GM23338 (cell line): ENCODE measurements at regions not wholly inside any gene's neighbourhood (a gene's known extent, or its start where the extent isn't known, plus 50 kb on each side); places are given as distances from the start of the nearest gene placed in this dataset.

Experiments
- ATAC-seq: fragments of 200-7000 bp; cut with Tn5 transposase; 3 replicates; pipeline ENCODE4 v1.9.1; 2020
- DNase-seq: peaks from one replicate; pipeline ENCODE4 v3.0.0-alpha.2; 2015; ENCODE audit warnings: low spot score
- H2AFZ ChIP-seq: fragments of 200-600 bp; sonication (generic); 2 replicates; pipeline ENCODE4 v1.8.0; 2016; ENCODE audit warnings: antibody characterized with exemption, mild to moderate bottlenecking, moderate library complexity
- H3F3A ChIP-seq: fragments of 200-600 bp; sonication (generic); replicated peaks from 2 replicates; pipeline ENCODE4 v1.8.0; 2017; ENCODE audit warnings: antibody characterized with exemption, mixed run types, low read depth
- H3K27ac ChIP-seq: fragments of 200-600 bp; sonication (generic); 2 replicates; pipeline ENCODE4 v1.6.1; 2016; ENCODE audit warnings: low read depth
- H3K27me3 ChIP-seq: fragments of 200-600 bp; sonication (generic); 2 replicates; pipeline ENCODE4 v1.8.0; 2016; ENCODE audit warnings: mild to moderate bottlenecking, mixed run types, moderate library complexity; ENCODE audit not compliant: insufficient read depth
- H3K36me3 ChIP-seq: fragments of 200-600 bp; sonication (generic); 2 replicates; pipeline ENCODE4 v1.8.0; 2016; ENCODE audit warnings: mild to moderate bottlenecking; ENCODE audit not compliant: insufficient read depth
- H3K4me1 ChIP-seq: fragments of 200-600 bp; sonication (generic); 2 replicates; pipeline ENCODE4 v1.8.0; 2016; ENCODE audit warnings: mild to moderate bottlenecking, moderate library complexity; ENCODE audit not compliant: insufficient read depth
- H3K4me2 ChIP-seq: fragments of 200-600 bp; sonication (generic); 2 replicates; pipeline ENCODE4 v1.7.1; 2017; ENCODE audit warnings: mixed run types
- H3K4me3 ChIP-seq: fragments of 200-600 bp; sonication (generic); 2 replicates; pipeline ENCODE4 v1.6.1; 2016; ENCODE audit warnings: mixed run types
- H3K79me2 ChIP-seq: fragments of 200-600 bp; sonication (generic); replicated peaks from 2 replicates; pipeline ENCODE4 v1.8.0; 2017; ENCODE audit warnings: mild to moderate bottlenecking; ENCODE audit not compliant: insufficient read depth
- H3K9me2 ChIP-seq: fragments of 200-600 bp; sonication (generic); 2 replicates; pipeline ENCODE4 v1.8.0; 2017; ENCODE audit not compliant: insufficient read depth
- H4K20me1 ChIP-seq: fragments of 200-600 bp; sonication (generic); replicated peaks from 2 replicates; pipeline ENCODE4 v1.8.0; 2017; ENCODE audit warnings: mild to moderate bottlenecking; ENCODE audit not compliant: insufficient read depth
- H3K27ac Mint-ChIP-seq: 2 replicates; pipeline ENCODE4 v1.8.0; 2020; ENCODE audit warnings: inconsistent platforms, mild to moderate bottlenecking, moderate library complexity, mixed read lengths
- H3K27me3 Mint-ChIP-seq: 3 replicates; pipeline ENCODE4 v1.8.0; 2022; ENCODE audit warnings: low read depth, mild to moderate bottlenecking, moderate library complexity, mixed read lengths, inconsistent platforms; ENCODE audit not compliant: insufficient read depth, poor library complexity
- H3K36me3 Mint-ChIP-seq: 3 replicates; pipeline ENCODE4 v1.8.0; 2021; ENCODE audit warnings: low read depth, mild to moderate bottlenecking, inconsistent platforms, moderate library complexity, mixed read lengths
- H3K4me1 Mint-ChIP-seq: 3 replicates; pipeline ENCODE4 v1.8.0; 2020; ENCODE audit warnings: mild to moderate bottlenecking, inconsistent platforms, mixed read lengths
- H3K4me3 Mint-ChIP-seq: 3 replicates; pipeline ENCODE4 v1.8.0; 2021; ENCODE audit warnings: moderate library complexity, mild to moderate bottlenecking, inconsistent platforms, mixed read lengths
- H3K9me3 Mint-ChIP-seq: 3 replicates; pipeline ENCODE4 v1.8.0; 2020; ENCODE audit warnings: moderate library complexity, mild to moderate bottlenecking, inconsistent platforms, mixed read lengths
- CREB1 ChIP-seq: fragments of 250-450 bp; sonication (Bioruptor Pico); IDR thresholded peaks from 2 replicates; pipeline ENCODE4 v1.5.0; 2020; ENCODE audit warnings: low read depth, mild to moderate bottlenecking, moderate library complexity
- CTCF ChIP-seq, 2 experiments: fragments of 200-600 bp in 1 of 2; sonication (generic) in 1 of 2; conservative IDR thresholded peaks; 2 replicates each; pipeline versions ENCODE4 v1.5.1 to v1.6.1; 2016 to 2017; ENCODE audit warnings: antibody characterized with exemption in 2 of 2, low read depth in 2 of 2, mild to moderate bottlenecking in 2 of 2, moderate library complexity in 1 of 2
- EZH2 ChIP-seq: fragments of 200-600 bp; sonication (generic); IDR thresholded peaks from one replicate; pipeline ENCODE4 v1.8.0; 2017; ENCODE audit warnings: antibody characterized with exemption, mild to moderate bottlenecking, low read depth; ENCODE audit not compliant: unreplicated experiment
- NANOG ChIP-seq: IDR thresholded peaks from 2 replicates; pipeline ENCODE4 v1.6.1; 2016; ENCODE audit warnings: antibody characterized with exemption, borderline replicate concordance
- ZNF331 ChIP-seq: fragments of 250-450 bp; sonication (Bioruptor Pico); IDR thresholded peaks from 2 replicates; pipeline ENCODE4 v1.5.0; 2020; ENCODE audit warnings: low read depth, mild to moderate bottlenecking, moderate library complexity
- TF ChIP-seq, protein P1 (sequence below): fragments of 250-450 bp; sonication (Bioruptor Pico); IDR thresholded peaks from 2 replicates; pipeline ENCODE4 v1.5.0; 2020; ENCODE audit warnings: mild to moderate bottlenecking, moderate library complexity
- TF ChIP-seq, protein P2 (sequence below): IDR thresholded peaks from 2 replicates; pipeline ENCODE4 v1.6.1; 2016; ENCODE audit warnings: antibody characterized with exemption

GRCh38 chr9:94159069-94159939 is 75.0 kb downstream of the PTPDC1 start:
- Histone ChIP-seq H3K79me2 (no peaks in the 10 kb centered on the region), H3K4me1 (no peaks in the 10 kb centered on the region), H3K27me3 (no peaks in the 10 kb centered on the region), H3K4me3 (no peak overlapping the region), H4K20me1 (no peaks in the 10 kb centered on the region), H3K9me2 (no peaks in the 10 kb centered on the region), H3F3A (no peaks in the 10 kb centered on the region), H3K27ac (no peak overlapping the region), H3K36me3 (no peaks in the 10 kb centered on the region; the same call in 1 of the 2 replicates), H3K4me2 (no peak overlapping the region), H2AFZ (no peak overlapping the region)
- Mint-ChIP-seq H3K4me3 (no peak overlapping the region), H3K4me1 (0 out of 3 replicates have a peak, but pooled peaks cover 2% of the 10 kb centered on the region), H3K27me3 (no peaks in the 10 kb centered on the region), H3K9me3 (peaks cover 4% of the 10 kb centered on the region; the same call in 2 of the 3 replicates), H3K27ac (no peak overlapping the region), H3K36me3 (peaks cover 2% of the 10 kb centered on the region; the same call in 1 of the 3 replicates)
- no peak for DNase-seq
- TF ChIP-seq, protein P1, sequence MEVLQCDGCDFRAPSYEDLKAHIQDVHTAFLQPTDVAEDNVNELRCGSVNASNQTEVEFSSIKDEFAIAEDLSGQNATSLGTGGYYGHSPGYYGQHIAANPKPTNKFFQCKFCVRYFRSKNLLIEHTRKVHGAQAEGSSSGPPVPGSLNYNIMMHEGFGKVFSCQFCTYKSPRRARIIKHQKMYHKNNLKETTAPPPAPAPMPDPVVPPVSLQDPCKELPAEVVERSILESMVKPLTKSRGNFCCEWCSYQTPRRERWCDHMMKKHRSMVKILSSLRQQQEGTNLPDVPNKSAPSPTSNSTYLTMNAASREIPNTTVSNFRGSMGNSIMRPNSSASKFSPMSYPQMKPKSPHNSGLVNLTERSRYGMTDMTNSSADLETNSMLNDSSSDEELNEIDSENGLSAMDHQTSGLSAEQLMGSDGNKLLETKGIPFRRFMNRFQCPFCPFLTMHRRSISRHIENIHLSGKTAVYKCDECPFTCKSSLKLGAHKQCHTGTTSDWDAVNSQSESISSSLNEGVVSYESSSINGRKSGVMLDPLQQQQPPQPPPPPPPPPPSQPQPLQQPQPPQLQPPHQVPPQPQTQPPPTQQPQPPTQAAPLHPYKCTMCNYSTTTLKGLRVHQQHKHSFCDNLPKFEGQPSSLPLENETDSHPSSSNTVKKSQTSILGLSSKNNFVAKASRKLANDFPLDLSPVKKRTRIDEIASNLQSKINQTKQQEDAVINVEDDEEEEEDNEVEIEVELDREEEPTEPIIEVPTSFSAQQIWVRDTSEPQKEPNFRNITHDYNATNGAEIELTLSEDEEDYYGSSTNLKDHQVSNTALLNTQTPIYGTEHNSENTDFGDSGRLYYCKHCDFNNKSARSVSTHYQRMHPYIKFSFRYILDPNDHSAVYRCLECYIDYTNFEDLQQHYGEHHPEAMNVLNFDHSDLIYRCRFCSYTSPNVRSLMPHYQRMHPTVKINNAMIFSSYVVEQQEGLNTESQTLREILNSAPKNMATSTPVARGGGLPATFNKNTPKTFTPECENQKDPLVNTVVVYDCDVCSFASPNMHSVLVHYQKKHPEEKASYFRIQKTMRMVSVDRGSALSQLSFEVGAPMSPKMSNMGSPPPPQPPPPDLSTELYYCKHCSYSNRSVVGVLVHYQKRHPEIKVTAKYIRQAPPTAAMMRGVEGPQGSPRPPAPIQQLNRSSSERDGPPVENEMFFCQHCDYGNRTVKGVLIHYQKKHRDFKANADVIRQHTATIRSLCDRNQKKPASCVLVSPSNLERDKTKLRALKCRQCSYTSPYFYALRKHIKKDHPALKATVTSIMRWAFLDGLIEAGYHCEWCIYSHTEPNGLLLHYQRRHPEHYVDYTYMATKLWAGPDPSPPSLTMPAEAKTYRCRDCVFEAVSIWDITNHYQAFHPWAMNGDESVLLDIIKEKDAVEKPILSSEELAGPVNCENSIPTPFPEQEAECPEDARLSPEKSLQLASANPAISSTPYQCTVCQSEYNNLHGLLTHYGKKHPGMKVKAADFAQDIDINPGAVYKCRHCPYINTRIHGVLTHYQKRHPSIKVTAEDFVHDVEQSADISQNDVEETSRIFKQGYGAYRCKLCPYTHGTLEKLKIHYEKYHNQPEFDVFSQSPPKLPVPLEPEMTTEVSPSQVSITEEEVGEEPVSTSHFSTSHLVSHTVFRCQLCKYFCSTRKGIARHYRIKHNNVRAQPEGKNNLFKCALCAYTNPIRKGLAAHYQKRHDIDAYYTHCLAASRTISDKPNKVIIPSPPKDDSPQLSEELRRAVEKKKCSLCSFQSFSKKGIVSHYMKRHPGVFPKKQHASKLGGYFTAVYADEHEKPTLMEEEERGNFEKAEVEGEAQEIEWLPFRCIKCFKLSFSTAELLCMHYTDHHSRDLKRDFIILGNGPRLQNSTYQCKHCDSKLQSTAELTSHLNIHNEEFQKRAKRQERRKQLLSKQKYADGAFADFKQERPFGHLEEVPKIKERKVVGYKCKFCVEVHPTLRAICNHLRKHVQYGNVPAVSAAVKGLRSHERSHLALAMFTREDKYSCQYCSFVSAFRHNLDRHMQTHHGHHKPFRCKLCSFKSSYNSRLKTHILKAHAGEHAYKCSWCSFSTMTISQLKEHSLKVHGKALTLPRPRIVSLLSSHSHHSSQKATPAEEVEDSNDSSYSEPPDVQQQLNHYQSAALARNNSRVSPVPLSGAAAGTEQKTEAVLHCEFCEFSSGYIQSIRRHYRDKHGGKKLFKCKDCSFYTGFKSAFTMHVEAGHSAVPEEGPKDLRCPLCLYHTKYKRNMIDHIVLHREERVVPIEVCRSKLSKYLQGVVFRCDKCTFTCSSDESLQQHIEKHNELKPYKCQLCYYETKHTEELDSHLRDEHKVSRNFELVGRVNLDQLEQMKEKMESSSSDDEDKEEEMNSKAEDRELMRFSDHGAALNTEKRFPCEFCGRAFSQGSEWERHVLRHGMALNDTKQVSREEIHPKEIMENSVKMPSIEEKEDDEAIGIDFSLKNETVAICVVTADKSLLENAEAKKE (CRISPR knock-in tag), result no peak
- TF ChIP-seq CTCF (conservative IDR thresholded peaks at IDR 0.05; ENCODE audit: low read depth in 2 of 2) (no peak), NANOG (no peak), ZNF331 (CRISPR knock-in tag) (no peak), CREB1 (CRISPR knock-in tag) (no peak), EZH2 (no peak)
- TF ChIP-seq, protein P2, sequence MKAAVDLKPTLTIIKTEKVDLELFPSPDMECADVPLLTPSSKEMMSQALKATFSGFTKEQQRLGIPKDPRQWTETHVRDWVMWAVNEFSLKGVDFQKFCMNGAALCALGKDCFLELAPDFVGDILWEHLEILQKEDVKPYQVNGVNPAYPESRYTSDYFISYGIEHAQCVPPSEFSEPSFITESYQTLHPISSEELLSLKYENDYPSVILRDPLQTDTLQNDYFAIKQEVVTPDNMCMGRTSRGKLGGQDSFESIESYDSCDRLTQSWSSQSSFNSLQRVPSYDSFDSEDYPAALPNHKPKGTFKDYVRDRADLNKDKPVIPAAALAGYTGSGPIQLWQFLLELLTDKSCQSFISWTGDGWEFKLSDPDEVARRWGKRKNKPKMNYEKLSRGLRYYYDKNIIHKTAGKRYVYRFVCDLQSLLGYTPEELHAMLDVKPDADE, result no peak
- ATAC-seq, result no peak
